ENCODE measurements at regions not wholly inside any gene's neighbourhood (a gene's known extent, or its start where the extent isn't known, plus 50 kb on each side); places are given as distances from the start of the nearest gene placed in this dataset.

GRCh38 chr10:128520211-128520815 lies 394.1 kb upstream of the MKI67 start:
- H3K4me3 ChIP-seq (ENCODE audit: low read depth in 1 of 3, low read length in 3 of 3), result no peak overlapping the region
- no peak for DNase-seq (ENCODE audit: low spot score)
- no peak overlapping the region for H3K27ac ChIP-seq (ENCODE audit: low read depth in 1 of 2, low read length in 2 of 2)
- H3K9ac ChIP-seq (ENCODE audit: low read depth in 1 of 2, low read length in 2 of 2), result no peak overlapping the region
- WGBS, result 87% methylated on average over 11 of the region's 11 CpGs
- TF ChIP-seq YY1 (IDR thresholded peaks at IDR 0.05), result no peak
- no peak for TF ChIP-seq REST (IDR thresholded peaks at IDR 0.05)
- no peak for TF ChIP-seq HNF4G (IDR thresholded peaks at IDR 0.05)
- no peak for TF ChIP-seq JUND (IDR thresholded peaks at IDR 0.05)
- TF ChIP-seq TAF1 (conservative IDR thresholded peaks at IDR 0.05), result no peak
- no peak for TF ChIP-seq RXRA (IDR thresholded peaks at IDR 0.05)
- TF ChIP-seq EGR1 (IDR thresholded peaks at IDR 0.05; ENCODE audit: low read depth in 2 of 2), result no peak
- TF ChIP-seq MAX (IDR thresholded peaks at IDR 0.05), result no peak
- TF ChIP-seq CTCF (IDR thresholded peaks at IDR 0.05; ENCODE audit: low read depth, low read length, missing input control), result no peak
- no peak for TF ChIP-seq RAD21 (IDR thresholded peaks at IDR 0.05)
- no peak for TF ChIP-seq FOXA2 (IDR thresholded peaks at IDR 0.05)
- TF ChIP-seq GABPA (IDR thresholded peaks at IDR 0.05 in 1 of 2, conservative IDR thresholded peaks at IDR 0.05 in 1 of 2), result no peak
- no peaks in the 10 kb centered on the region for H3K9me3 ChIP-seq (ENCODE audit: control insufficient read depth in 4 of 4, low read length in 3 of 4)
- no peaks in the 10 kb centered on the region for H3K4me1 ChIP-seq (ENCODE audit: control insufficient read depth in 4 of 4, insufficient read depth in 4 of 4, low read length in 3 of 4)
- no peaks in the 10 kb centered on the region for H3K36me3 ChIP-seq (ENCODE audit: control insufficient read depth in 4 of 4, insufficient read depth in 3 of 4, low read depth in 1 of 4, low read length in 3 of 4)
- no peaks in the 10 kb centered on the region for H3K27me3 ChIP-seq (ENCODE audit: control insufficient read depth in 4 of 4, insufficient read depth in 4 of 4, low read length in 3 of 4)

GRCh38 chr10:128522551-128523308 lies 396.5 kb upstream of the MKI67 start:
- Histone ChIP-seq H3K9me3 (ENCODE audit: control insufficient read depth in 4 of 4, low read length in 3 of 4) (no peaks in the 10 kb centered on the region), H3K27me3 (ENCODE audit: control insufficient read depth in 4 of 4, insufficient read depth in 4 of 4, low read length in 3 of 4) (no peaks in the 10 kb centered on the region), H3K27ac (ENCODE audit: low read depth in 1 of 2, low read length in 2 of 2) (no peak overlapping the region), H3K4me3 (ENCODE audit: low read depth in 1 of 3, low read length in 3 of 3) (no peak overlapping the region), H3K4me1 (ENCODE audit: control insufficient read depth in 4 of 4, insufficient read depth in 4 of 4, low read length in 3 of 4) (no peaks in the 10 kb centered on the region), H3K9ac (ENCODE audit: low read depth in 1 of 2, low read length in 2 of 2) (no peak overlapping the region), H3K36me3 (ENCODE audit: control insufficient read depth in 4 of 4, insufficient read depth in 3 of 4, low read depth in 1 of 4, low read length in 3 of 4) (no peaks in the 10 kb centered on the region)
- 78% methylated on average over 9 of the region's 9 CpGs for WGBS
- no peak for DNase-seq (ENCODE audit: low spot score)
- TF ChIP-seq TAF1 (conservative IDR thresholded peaks at IDR 0.05) (no peak), ZBTB33 (IDR thresholded peaks at IDR 0.05) (no peak), FOXA2 (IDR thresholded peaks at IDR 0.05) (no peak), ATF3 (IDR thresholded peaks at IDR 0.05) (no peak), EGR1 (IDR thresholded peaks at IDR 0.05; ENCODE audit: low read depth in 2 of 2) (no peak), MAX (IDR thresholded peaks at IDR 0.05) (no peak), YY1 (IDR thresholded peaks at IDR 0.05) (no peak), RAD21 (IDR thresholded peaks at IDR 0.05) (no peak), HNF4G (IDR thresholded peaks at IDR 0.05) (no peak), CTCF (IDR thresholded peaks at IDR 0.05; ENCODE audit: low read depth, low read length, missing input control) (no peak), NR2F2 (IDR thresholded peaks at IDR 0.05) (no peak), JUND (IDR thresholded peaks at IDR 0.05) (no peak), RXRA (IDR thresholded peaks at IDR 0.05) (no peak), SP1 (IDR thresholded peaks at IDR 0.05) (no peak), GABPA (IDR thresholded peaks at IDR 0.05 in 1 of 2, conservative IDR thresholded peaks at IDR 0.05 in 1 of 2) (no peak)

Data from liver (tissue), 8 donors.